ENCODE measurements at regions not wholly inside any gene's neighbourhood (a gene's known extent, or its start where the extent isn't known, plus 50 kb on each side); places are given as distances from the start of the nearest gene placed in this dataset.

GRCh38 chr1:93735722-93736121 is 54.1 kb upstream of the BCAR3 start:
- WGBS, 2 donors = 90 to 96% methylated on average over 3 of the region's 3 CpGs
- intact Hi-C loops (cut with DNase I; ENCODE audit: low total_unique reads) = no loop called here
- TF ChIP-seq POLR2A (IDR thresholded peaks at IDR 0.05) = no peak
- TF ChIP-seq CTCF (IDR thresholded peaks at IDR 0.05) = no peak
- Histone ChIP-seq H3K4me1 (peaks cover 12% of the 10 kb centered on the region), H3K4me3 (no peak overlapping the region), H3K9me3 (no peaks in the 10 kb centered on the region), H3K27ac (no peak overlapping the region), H3K36me3 (ENCODE audit: low read depth, missing control alignments) (no peaks in the 10 kb centered on the region), H3K27me3 (no peaks in the 10 kb centered on the region)
- no peak for DNase-seq

DNA sequence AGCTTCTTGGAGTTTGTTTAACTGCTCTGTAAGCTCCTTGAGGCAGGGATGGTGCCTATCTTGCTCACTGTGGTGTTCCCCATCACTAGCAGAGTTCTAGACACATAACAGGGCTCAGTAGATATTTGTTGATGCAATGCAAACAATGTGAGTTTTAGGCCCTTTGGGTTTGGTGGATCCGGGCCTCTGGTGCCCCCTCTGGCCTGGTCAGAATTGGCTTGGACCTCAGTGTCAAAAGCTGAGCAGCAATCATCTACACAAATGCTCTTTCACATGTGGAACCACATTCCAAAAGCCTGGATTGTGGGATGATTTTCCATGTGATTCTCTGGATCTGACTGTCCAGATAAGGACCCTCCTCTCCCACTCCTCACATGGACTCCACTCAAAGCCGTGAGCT is 53.4 kb upstream of the BCAR3 start:
- Histone ChIP-seq H3K4me1 (peaks cover 12% of the 10 kb centered on the region), H3K27me3 (no peaks in the 10 kb centered on the region), H3K9me3 (no peaks in the 10 kb centered on the region), H3K27ac (no peak overlapping the region), H3K4me3 (no peak overlapping the region), H3K36me3 (ENCODE audit: low read depth, missing control alignments) (no peaks in the 10 kb centered on the region)
- 83 to 94% methylated on average over 2 of the region's 2 CpGs for WGBS, 2 donors
- intact Hi-C loops (cut with DNase I; ENCODE audit: low total_unique reads) = no loop called here
- no peak for DNase-seq
- TF ChIP-seq POLR2A (IDR thresholded peaks at IDR 0.05) = no peak

GRCh38 chr1:93733340-93733739 is 51.7 kb upstream of the BCAR3 start:
- H3K9me3 ChIP-seq = no peaks in the 10 kb centered on the region
- H3K36me3 ChIP-seq (ENCODE audit: low read depth, missing control alignments) = no peaks in the 10 kb centered on the region
- TF ChIP-seq POLR2A (IDR thresholded peaks at IDR 0.05) (no peak), CTCF (IDR thresholded peaks at IDR 0.05) (no peak)
- no peak for DNase-seq
- intact Hi-C loops (cut with DNase I; ENCODE audit: low total_unique reads) = no loop called here
- 92 to 95% methylated on average over 7 of the region's 7 CpGs for WGBS, 2 donors
- no peak overlapping the region for H3K27ac ChIP-seq
- no peaks in the 10 kb centered on the region for H3K27me3 ChIP-seq
- no peak overlapping the region for H3K4me3 ChIP-seq
- peaks cover 12% of the 10 kb centered on the region for H3K4me1 ChIP-seq

DNA sequence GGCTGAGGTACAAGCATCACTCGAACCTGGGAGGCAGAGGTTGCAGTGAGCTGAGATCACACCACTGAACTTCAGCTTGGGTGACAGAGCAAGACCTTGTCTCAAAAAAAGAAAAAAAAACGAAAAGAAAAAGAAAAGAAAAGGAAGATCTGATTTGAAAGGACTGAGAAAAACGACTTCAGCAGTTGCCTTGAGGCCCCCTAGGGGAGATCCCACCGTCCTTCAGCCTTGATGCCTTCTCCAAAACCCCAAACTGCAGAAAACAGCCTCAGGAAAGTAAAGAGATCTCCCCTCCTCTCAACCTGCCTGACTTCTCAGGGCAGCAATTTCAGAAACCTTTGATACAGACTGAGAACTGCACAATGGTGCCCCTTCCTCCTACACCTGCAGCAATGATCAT is 50.9 kb upstream of the BCAR3 start:
- TF ChIP-seq POLR2A (IDR thresholded peaks at IDR 0.05) (no peak), CTCF (IDR thresholded peaks at IDR 0.05) (no peak)
- no peak overlapping the region for H3K27ac ChIP-seq
- no peaks in the 10 kb centered on the region for H3K27me3 ChIP-seq
- H3K4me3 ChIP-seq = no peak overlapping the region
- DNase-seq = no peak
- peaks cover 12% of the 10 kb centered on the region for H3K4me1 ChIP-seq
- H3K9me3 ChIP-seq = no peaks in the 10 kb centered on the region
- intact Hi-C loops (cut with DNase I; ENCODE audit: low total_unique reads) = no loop called here
- 54 to 63% methylated on average over 4 of the region's 4 CpGs for WGBS, 2 donors
- no peaks in the 10 kb centered on the region for H3K36me3 ChIP-seq (ENCODE audit: low read depth, missing control alignments)

All from testis (tissue), 2 donors.